Karpas-422 (cell line): ENCODE measurements at regions not wholly inside any gene's neighbourhood (a gene's known extent, or its start where the extent isn't known, plus 50 kb on each side); places are given as distances from the start of the nearest gene placed in this dataset.

Experiments used
- DNase-seq: peaks from one replicate; pipeline ENCODE4 v3.0.0-alpha.2; 2015
- H2AFZ ChIP-seq: fragments of 200-600 bp; sonication (generic); 2 replicates; pipeline ENCODE4 v1.6.1; 2014; ENCODE audit warnings: antibody characterized with exemption, low read length, mixed read lengths
- H3K27ac ChIP-seq: fragments of 200-600 bp; sonication (generic); 2 replicates; pipeline ENCODE4 v1.5.1; 2014; ENCODE audit warnings: mild to moderate bottlenecking, low read length, moderate library complexity
- H3K27me3 ChIP-seq: fragments of 200-600 bp; sonication (generic); 2 replicates; pipeline ENCODE4 v1.6.1; 2014; ENCODE audit warnings: low read length, mixed read lengths
- H3K36me3 ChIP-seq: fragments of 200-600 bp; sonication (generic); 2 replicates; pipeline ENCODE4 v1.6.1; 2014; ENCODE audit warnings: low read length, mixed read lengths; ENCODE audit not compliant: insufficient read depth
- H3K4me1 ChIP-seq: fragments of 200-600 bp; sonication (generic); 2 replicates; pipeline ENCODE4 v1.6.1; 2014; ENCODE audit warnings: mild to moderate bottlenecking, low read length, mixed read lengths
- H3K4me2 ChIP-seq: fragments of 200-600 bp; sonication (generic); 2 replicates; pipeline ENCODE4 v1.6.1; 2014; ENCODE audit warnings: low read length, low read depth, mild to moderate bottlenecking; ENCODE audit not compliant: poor library complexity, severe bottlenecking
- H3K4me3 ChIP-seq: fragments of 200-600 bp; sonication (generic); 2 replicates; pipeline ENCODE4 v1.5.1; 2014; ENCODE audit warnings: mild to moderate bottlenecking, antibody characterized with exemption, low read length, mixed read lengths
- H3K79me2 ChIP-seq: fragments of 200-600 bp; sonication (generic); 2 replicates; pipeline ENCODE4 v1.6.1; 2014; ENCODE audit warnings: mild to moderate bottlenecking, low read length, mixed read lengths
- H3K9ac ChIP-seq: fragments of 200-600 bp; sonication (generic); 2 replicates; pipeline ENCODE4 v1.6.0; 2014; ENCODE audit warnings: low read length
- H3K9me2 ChIP-seq: fragments of 200-600 bp; sonication (generic), shearing (Covaris generic); replicated peaks from 2 replicates; pipeline ENCODE4 v1.6.0; 2014; ENCODE audit warnings: mild to moderate bottlenecking, low read length, moderate library complexity; ENCODE audit not compliant: insufficient read depth
- H3K9me3 ChIP-seq: fragments of 300-700, 200-600 bp; sonication (generic); 2 replicates; pipeline ENCODE4 v1.6.1; 2014; ENCODE audit warnings: low read length, mixed read lengths
- H4K20me1 ChIP-seq: fragments of 200-600 bp; sonication (generic); 2 replicates; pipeline ENCODE4 v1.6.1; 2014; ENCODE audit warnings: mild to moderate bottlenecking, antibody characterized with exemption, low read length, low read depth; ENCODE audit not compliant: insufficient read depth

DNA sequence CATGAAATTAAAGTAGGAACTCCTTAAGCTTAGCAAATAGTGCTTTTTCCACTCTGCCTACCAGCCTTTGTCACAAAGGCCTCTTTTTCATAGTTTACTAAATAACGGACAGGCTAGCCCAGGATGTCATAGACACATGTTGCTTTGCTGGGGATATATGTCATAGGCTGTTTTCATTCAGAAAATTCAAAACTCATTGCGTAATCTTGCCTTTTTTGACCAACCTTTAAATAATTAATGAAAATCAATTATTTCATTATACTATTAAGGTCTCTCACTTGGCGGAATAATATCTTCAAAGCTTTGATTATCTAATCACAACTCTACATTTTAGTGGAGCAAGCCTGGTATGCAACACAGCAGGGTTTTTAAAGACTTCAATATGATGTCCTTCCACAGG lies 1245.7 kb upstream of the LRRTM1 start:
- Histone ChIP-seq H3K4me3 (no peak overlapping the region), H3K27ac (no peak overlapping the region), H3K36me3 (no peaks in the 10 kb centered on the region), H3K9me2 (no peaks in the 10 kb centered on the region), H3K79me2 (no peaks in the 10 kb centered on the region), H3K4me1 (no peaks in the 10 kb centered on the region), H2AFZ (no peak overlapping the region), H3K9me3 (peaks cover 66% of the 10 kb centered on the region), H4K20me1 (no peaks in the 10 kb centered on the region), H3K4me2 (no peak overlapping the region), H3K9ac (no peak overlapping the region), H3K27me3 (no peaks in the 10 kb centered on the region)
- DNase-seq, result no peak

GRCh38 chr2:81549646-81550045 lies 1245.1 kb upstream of the LRRTM1 start:
- Histone ChIP-seq H4K20me1 (no peaks in the 10 kb centered on the region), H3K79me2 (no peaks in the 10 kb centered on the region), H3K36me3 (no peaks in the 10 kb centered on the region), H3K27ac (no peak overlapping the region), H3K4me1 (no peaks in the 10 kb centered on the region), H3K9ac (no peak overlapping the region), H3K4me2 (no peak overlapping the region), H3K27me3 (no peaks in the 10 kb centered on the region), H2AFZ (no peak overlapping the region), H3K9me3 (peaks cover 62% of the 10 kb centered on the region), H3K9me2 (no peaks in the 10 kb centered on the region), H3K4me3 (no peak overlapping the region)
- DNase-seq, result no peak

DNA sequence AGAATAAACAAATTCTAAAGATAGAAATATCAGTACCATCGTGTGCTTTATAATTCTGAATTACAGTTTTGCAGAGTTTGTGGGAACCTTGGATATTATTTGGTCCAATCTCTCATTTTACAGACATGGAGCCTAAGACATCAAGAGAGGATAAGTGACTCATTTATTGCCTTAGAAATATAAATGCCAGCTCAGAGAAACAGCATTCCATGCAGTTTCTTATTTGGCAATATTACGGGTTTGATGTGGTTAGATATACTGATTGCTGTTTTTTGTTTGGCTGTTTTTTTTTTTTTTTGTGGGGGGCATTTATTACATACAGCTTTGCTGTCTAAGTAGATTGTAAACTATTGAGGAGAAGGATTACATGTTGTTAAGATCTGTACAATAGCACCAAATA lies 1241.1 kb upstream of the LRRTM1 start:
- no peaks in the 10 kb centered on the region for H3K36me3 ChIP-seq
- H3K9ac ChIP-seq, result no peak overlapping the region
- no peaks in the 10 kb centered on the region for H3K79me2 ChIP-seq
- no peak overlapping the region for H3K4me3 ChIP-seq
- H2AFZ ChIP-seq, result no peak overlapping the region
- H4K20me1 ChIP-seq, result no peaks in the 10 kb centered on the region
- H3K27me3 ChIP-seq, result no peaks in the 10 kb centered on the region
- no peaks in the 10 kb centered on the region for H3K9me2 ChIP-seq
- H3K27ac ChIP-seq, result no peak overlapping the region
- no peaks in the 10 kb centered on the region for H3K4me1 ChIP-seq
- no peak overlapping the region for H3K4me2 ChIP-seq
- no peak for DNase-seq
- peaks cover 47% of the 10 kb centered on the region for H3K9me3 ChIP-seq

- Histone ChIP-seq H3K27me3 (no peaks in the 10 kb centered on the region), H3K9ac (no peak overlapping the region), H4K20me1 (no peaks in the 10 kb centered on the region), H2AFZ (no peak overlapping the region), H3K79me2 (no peaks in the 10 kb centered on the region), H3K4me1 (no peaks in the 10 kb centered on the region), H3K9me2 (no peaks in the 10 kb centered on the region), H3K4me2 (no peak overlapping the region), H3K36me3 (no peaks in the 10 kb centered on the region), H3K9me3 (peaks cover 42% of the 10 kb centered on the region), H3K27ac (no peak overlapping the region), H3K4me3 (no peak overlapping the region)
- no peak for DNase-seq
These were observed 1237.6 kb upstream of the LRRTM1 start for GRCh38 chr2:81542119-81542518.

GRCh38 chr2:81529944-81530343 lies 1225.4 kb upstream of the LRRTM1 start:
- H3K4me1 ChIP-seq, result no peaks in the 10 kb centered on the region
- no peak overlapping the region for H2AFZ ChIP-seq
- H3K9me2 ChIP-seq, result no peaks in the 10 kb centered on the region
- H3K4me3 ChIP-seq, result no peak overlapping the region
- H3K27ac ChIP-seq, result no peak overlapping the region
- H3K79me2 ChIP-seq, result no peaks in the 10 kb centered on the region
- no peak overlapping the region for H3K4me2 ChIP-seq
- H3K9ac ChIP-seq, result no peak overlapping the region
- H3K36me3 ChIP-seq, result no peaks in the 10 kb centered on the region
- no peaks in the 10 kb centered on the region for H3K27me3 ChIP-seq
- no peak for DNase-seq
- no peaks in the 10 kb centered on the region for H4K20me1 ChIP-seq
- peaks cover 36% of the 10 kb centered on the region for H3K9me3 ChIP-seq

DNA sequence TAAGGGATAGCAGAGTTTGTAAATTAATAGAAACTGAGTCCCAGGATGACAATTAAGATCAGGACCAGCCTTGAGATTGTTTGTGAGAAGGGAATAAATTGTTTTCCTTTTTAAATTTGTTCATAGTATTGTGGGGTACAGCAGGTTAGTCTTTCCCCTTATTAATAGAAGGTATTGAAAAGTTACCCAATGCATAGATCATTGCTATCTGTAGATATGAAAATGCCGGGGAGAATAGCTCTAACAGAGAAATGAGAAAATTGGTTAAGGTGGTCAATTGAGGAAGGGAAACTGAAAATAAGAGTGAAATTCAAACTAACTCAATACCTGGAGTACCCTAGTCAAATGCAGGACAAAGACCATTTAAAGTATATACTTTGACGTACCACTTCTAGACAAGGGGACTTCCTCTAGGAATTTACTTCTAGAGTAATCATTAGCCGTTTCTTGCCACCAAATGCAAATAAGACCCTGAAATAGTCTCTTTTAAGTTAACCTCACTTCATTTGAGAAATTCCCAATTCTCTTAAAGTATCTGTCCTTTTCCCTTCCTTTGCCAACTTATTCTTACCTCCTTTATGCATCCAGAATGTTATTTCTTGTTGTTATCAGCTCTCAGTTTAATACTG lies 1224.4 kb upstream of the LRRTM1 start:
- H3K4me1 ChIP-seq, result no peaks in the 10 kb centered on the region

DNA sequence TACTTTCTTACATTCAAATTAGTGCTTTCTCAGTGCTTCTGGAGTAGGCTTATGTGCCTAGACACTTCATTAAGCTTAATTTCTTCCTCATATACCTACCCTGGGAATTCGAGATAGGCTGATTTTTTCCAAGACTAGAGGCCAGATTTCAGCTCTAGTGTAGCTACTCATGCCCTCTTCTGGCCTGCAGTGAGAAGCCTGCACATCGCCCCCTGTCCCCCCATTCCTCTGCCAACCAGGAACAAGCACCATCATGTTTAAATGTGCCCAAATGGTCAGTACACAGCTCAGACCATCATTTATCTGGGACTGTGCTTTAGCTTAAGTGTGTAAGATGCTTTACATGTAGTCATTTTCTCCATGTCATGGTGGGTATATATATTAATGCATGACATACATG lies 1218.8 kb upstream of the LRRTM1 start:
- Histone ChIP-seq H3K27me3 (no peaks in the 10 kb centered on the region), H3K4me3 (no peak overlapping the region), H3K9me2 (no peaks in the 10 kb centered on the region), H3K36me3 (no peaks in the 10 kb centered on the region), H3K9me3 (peaks cover 35% of the 10 kb centered on the region), H2AFZ (no peak overlapping the region), H4K20me1 (no peaks in the 10 kb centered on the region), H3K27ac (no peak overlapping the region), H3K4me2 (no peak overlapping the region), H3K4me1 (no peaks in the 10 kb centered on the region), H3K79me2 (no peaks in the 10 kb centered on the region), H3K9ac (no peak overlapping the region)
- DNase-seq, result no peak

More for the DNA sequence above, 1224.4 kb upstream of the LRRTM1 start:
- no peaks in the 10 kb centered on the region for H3K9me2 ChIP-seq
- no peaks in the 10 kb centered on the region for H3K27me3 ChIP-seq
- no peak overlapping the region for H3K9ac ChIP-seq
- peaks cover 39% of the 10 kb centered on the region for H3K9me3 ChIP-seq
- no peak overlapping the region for H3K4me2 ChIP-seq
- no peaks in the 10 kb centered on the region for H4K20me1 ChIP-seq
- no peak overlapping the region for H3K27ac ChIP-seq
- no peaks in the 10 kb centered on the region for H3K36me3 ChIP-seq
- H3K4me3 ChIP-seq, result no peak overlapping the region
- DNase-seq, result no peak
- H3K79me2 ChIP-seq, result no peaks in the 10 kb centered on the region
- H2AFZ ChIP-seq, result no peak overlapping the region

- Histone ChIP-seq H3K36me3 (no peaks in the 10 kb centered on the region), H4K20me1 (no peaks in the 10 kb centered on the region), H3K4me2 (no peak overlapping the region), H3K27ac (no peak overlapping the region), H3K9me3 (peaks cover 34% of the 10 kb centered on the region), H3K4me3 (no peak overlapping the region), H3K9ac (no peak overlapping the region), H3K79me2 (no peaks in the 10 kb centered on the region), H3K4me1 (no peaks in the 10 kb centered on the region), H3K27me3 (no peaks in the 10 kb centered on the region), H2AFZ (no peak overlapping the region), H3K9me2 (no peaks in the 10 kb centered on the region)
- no peak for DNase-seq
These were observed 1208.8 kb upstream of the LRRTM1 start for GRCh38 chr2:81513328-81513727.

- H3K4me3 ChIP-seq, result no peak overlapping the region
- H3K4me1 ChIP-seq, result no peaks in the 10 kb centered on the region
- no peak overlapping the region for H3K27ac ChIP-seq
- H3K9ac ChIP-seq, result no peak overlapping the region
- no peaks in the 10 kb centered on the region for H4K20me1 ChIP-seq
- no peak overlapping the region for H3K4me2 ChIP-seq
- no peaks in the 10 kb centered on the region for H3K79me2 ChIP-seq
- no peaks in the 10 kb centered on the region for H3K9me2 ChIP-seq
- H2AFZ ChIP-seq, result no peak overlapping the region
- no peaks in the 10 kb centered on the region for H3K36me3 ChIP-seq
- H3K27me3 ChIP-seq, result no peaks in the 10 kb centered on the region
- DNase-seq, result no peak
- peaks cover 46% of the 10 kb centered on the region for H3K9me3 ChIP-seq
These were observed 1201.0 kb upstream of the LRRTM1 start for GRCh38 chr2:81505586-81505985.
